Duodenal mucosa (tissue), 2 donors: ENCODE measurements at regions not wholly inside any gene's neighbourhood (a gene's known extent, or its start where the extent isn't known, plus 50 kb on each side); places are given as distances from the start of the nearest gene placed in this dataset.

Source experiments
- H3K27ac ChIP-seq: one replicate; pipeline ENCODE4 v1.7.0; 2013; ENCODE audit warnings: low read depth, low read length
- H3K27me3 ChIP-seq, 2 donors: one replicate each; pipeline ENCODE4 v1.7.0; 2013; ENCODE audit warnings: low read length in 2 of 2, control low read depth in 1 of 2; ENCODE audit not compliant: insufficient read depth in 2 of 2, control insufficient read depth in 1 of 2
- H3K36me3 ChIP-seq, 2 donors: one replicate each; pipeline ENCODE4 v1.7.0; 2013; ENCODE audit warnings: low read length in 2 of 2, control low read depth in 1 of 2; ENCODE audit not compliant: insufficient read depth in 2 of 2, control insufficient read depth in 1 of 2
- H3K4me1 ChIP-seq, 2 donors: one replicate each; pipeline ENCODE4 v1.7.0; 2013; ENCODE audit warnings: low read length in 2 of 2, control low read depth in 1 of 2; ENCODE audit not compliant: insufficient read depth in 2 of 2, control insufficient read depth in 1 of 2
- H3K4me3 ChIP-seq, 2 donors: one replicate each; pipeline ENCODE4 v1.7.0; 2013; ENCODE audit warnings: low read length in 2 of 2, low read depth in 1 of 2
- H3K9ac ChIP-seq, 2 donors: one replicate each; pipeline ENCODE4 v1.7.0; 2013; ENCODE audit warnings: low read length in 2 of 2, low read depth in 1 of 2
- H3K9me3 ChIP-seq, 2 donors: one replicate each; pipeline ENCODE4 v1.7.0; 2013; ENCODE audit warnings: low read length in 2 of 2, control low read depth in 1 of 2; ENCODE audit not compliant: control insufficient read depth in 1 of 2

DNA sequence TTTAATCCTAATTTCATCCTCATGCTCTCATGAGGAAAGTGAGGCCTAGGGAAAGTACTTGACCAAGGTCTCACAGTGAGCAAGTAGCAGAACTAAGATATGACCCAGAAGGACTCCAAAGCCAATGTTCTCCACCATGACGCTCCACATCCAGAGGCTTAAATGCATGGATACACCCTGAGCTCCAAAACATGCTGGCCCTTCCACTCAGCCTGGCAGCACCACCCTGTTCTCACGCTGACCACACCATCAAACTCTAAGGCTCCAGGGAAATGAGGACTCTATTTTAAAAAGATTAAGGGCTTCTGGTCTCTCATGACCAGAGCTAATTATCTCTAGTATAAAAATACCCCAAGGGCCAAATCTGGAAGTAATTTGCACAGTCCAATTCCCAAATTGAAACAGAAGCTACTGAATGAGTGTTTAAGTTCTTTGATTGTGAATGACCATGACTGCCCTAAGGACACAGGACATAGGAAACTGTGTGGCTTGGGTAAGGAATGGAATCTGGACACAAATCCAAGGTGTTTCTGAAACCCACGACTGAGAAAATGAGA, 71.1 kb upstream of the ABLIM1 start:
- Histone ChIP-seq H3K4me3 (no peak overlapping the region), H3K9me3 (no peaks in the 10 kb centered on the region), H3K27ac (no peak overlapping the region), H3K27me3 (no peaks in the 10 kb centered on the region), H3K9ac (no peak overlapping the region), H3K36me3 (no peaks in the 10 kb centered on the region), H3K4me1 (peaks cover 0 to 13% of the 10 kb centered on the region in 2 donors)

- H3K9me3 ChIP-seq = no peaks in the 10 kb centered on the region
- no peak overlapping the region for H3K27ac ChIP-seq
- no peaks in the 10 kb centered on the region for H3K36me3 ChIP-seq
- H3K9ac ChIP-seq = no peak overlapping the region
- peaks cover 0 to 13% of the 10 kb centered on the region in 2 donors for H3K4me1 ChIP-seq
- H3K4me3 ChIP-seq = no peak overlapping the region
- H3K27me3 ChIP-seq = no peaks in the 10 kb centered on the region
Observed at GRCh38 chr10:114730291-114730690, 72.2 kb upstream of the ABLIM1 start.

- no peak overlapping the region for H3K27ac ChIP-seq
- H3K9me3 ChIP-seq = no peaks in the 10 kb centered on the region
- H3K4me1 ChIP-seq = peaks cover 0 to 6% of the 10 kb centered on the region in 2 donors
- no peak overlapping the region for H3K9ac ChIP-seq
- no peaks in the 10 kb centered on the region for H3K27me3 ChIP-seq
- no peaks in the 10 kb centered on the region for H3K36me3 ChIP-seq
- H3K4me3 ChIP-seq = no peak overlapping the region
Observed at GRCh38 chr10:114732931-114733330, 74.9 kb upstream of the ABLIM1 start.

- Histone ChIP-seq H3K4me1 (peaks cover 0 to 6% of the 10 kb centered on the region in 2 donors), H3K9ac (no peak overlapping the region), H3K27me3 (no peaks in the 10 kb centered on the region), H3K27ac (no peak overlapping the region), H3K9me3 (no peaks in the 10 kb centered on the region), H3K36me3 (no peaks in the 10 kb centered on the region), H3K4me3 (no peak overlapping the region)
Observed at GRCh38 chr10:114735946-114736345, 77.9 kb upstream of the ABLIM1 start.

DNA sequence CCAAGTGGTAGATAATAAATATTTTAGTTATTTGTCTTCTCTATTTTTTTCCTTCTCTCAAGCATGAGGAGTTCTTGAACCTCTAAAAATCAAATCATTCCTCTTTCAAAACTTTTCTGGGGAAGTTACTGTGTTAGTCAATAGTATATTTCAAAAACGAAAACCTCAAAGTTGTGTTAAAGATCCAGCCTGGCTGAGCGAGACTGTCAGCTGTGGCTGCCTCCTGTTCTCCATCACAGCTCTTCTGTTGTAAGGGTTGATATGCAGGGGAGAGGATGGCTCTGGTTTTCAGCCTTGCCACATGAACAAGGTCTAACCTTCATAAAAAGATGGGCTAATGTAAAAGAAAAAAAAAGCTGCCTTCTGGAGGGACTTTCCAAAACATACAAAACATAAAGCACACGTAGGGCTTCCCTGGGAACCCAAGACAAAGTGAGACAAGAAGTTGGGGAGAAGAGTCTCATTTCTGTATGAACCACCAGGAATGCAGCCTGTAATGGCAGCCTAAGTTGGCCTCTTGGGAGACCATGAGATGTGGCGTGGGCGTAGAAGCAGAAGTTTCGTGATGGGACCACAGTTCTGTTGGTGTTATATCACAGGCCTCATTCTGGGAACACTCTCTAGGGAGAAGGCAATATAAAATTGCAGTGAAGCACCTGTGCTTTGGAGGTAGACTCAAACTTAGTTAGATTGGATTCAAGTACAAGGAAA, 77.9 kb upstream of the FHIP2A start:
- Histone ChIP-seq H3K4me3 (no peak overlapping the region), H3K36me3 (no peaks in the 10 kb centered on the region), H3K27me3 (peaks cover 0 to 2% of the 10 kb centered on the region in 2 donors), H3K9ac (no peak overlapping the region), H3K9me3 (no peaks in the 10 kb centered on the region), H3K4me1 (no peaks in the 10 kb centered on the region), H3K27ac (no peak overlapping the region)

GRCh38 chr10:114746531-114746930, 75.0 kb upstream of the FHIP2A start:
- Histone ChIP-seq H3K27me3 (peaks cover 0 to 2% of the 10 kb centered on the region in 2 donors), H3K27ac (no peak overlapping the region), H3K4me1 (peaks cover 0 to 3% of the 10 kb centered on the region in 2 donors), H3K9me3 (no peaks in the 10 kb centered on the region), H3K9ac (no peak overlapping the region), H3K36me3 (no peaks in the 10 kb centered on the region), H3K4me3 (no peak overlapping the region)

DNA sequence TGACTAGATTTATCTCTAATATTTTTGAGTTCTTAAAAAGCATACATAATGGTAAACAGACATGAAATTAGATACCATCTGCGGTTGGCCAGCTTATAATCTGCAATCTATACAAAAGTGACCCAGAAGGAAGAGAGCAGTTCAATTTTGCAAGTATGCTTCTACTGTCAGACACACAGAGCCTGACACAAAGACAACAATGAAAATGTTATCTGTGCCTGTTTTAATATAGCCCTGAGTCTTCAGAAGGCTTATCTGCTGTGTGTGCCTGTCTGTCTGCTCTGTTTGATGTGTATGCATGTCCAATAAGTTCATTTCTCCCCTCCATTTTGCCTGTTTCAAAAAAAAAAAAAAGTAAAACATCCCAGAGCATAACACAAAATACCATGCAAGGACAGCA, 73.3 kb upstream of the FHIP2A start:
- H3K27ac ChIP-seq = no peak overlapping the region
- peaks cover 0 to 3% of the 10 kb centered on the region in 2 donors for H3K4me1 ChIP-seq

DNA sequence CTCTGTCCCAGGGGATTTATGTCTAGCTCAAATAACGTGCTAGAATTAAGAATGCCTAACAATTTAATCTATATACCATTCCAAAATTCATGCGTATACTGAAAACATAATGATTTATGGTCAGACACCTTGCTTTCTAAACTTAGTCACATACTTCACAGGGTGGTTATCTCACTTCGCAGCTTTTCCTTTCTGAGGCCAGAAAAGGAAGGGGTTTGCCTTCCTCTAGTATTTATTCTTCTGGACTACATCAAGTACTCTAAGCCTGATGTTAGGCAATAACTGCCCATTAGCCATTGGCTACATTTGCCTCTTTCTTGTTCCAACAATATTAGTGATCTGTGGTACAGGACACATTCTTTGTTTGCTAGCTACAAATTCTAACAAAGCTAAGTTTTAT, 72.6 kb upstream of the FHIP2A start:
- no peaks in the 10 kb centered on the region for H3K36me3 ChIP-seq
- H3K4me1 ChIP-seq = peaks cover 0 to 3% of the 10 kb centered on the region in 2 donors
- peaks cover 0 to 2% of the 10 kb centered on the region in 2 donors for H3K27me3 ChIP-seq
- H3K4me3 ChIP-seq = no peak overlapping the region
- no peak overlapping the region for H3K27ac ChIP-seq
- no peaks in the 10 kb centered on the region for H3K9me3 ChIP-seq
- no peak overlapping the region for H3K9ac ChIP-seq

More for the DNA sequence above, 73.3 kb upstream of the FHIP2A start:
- no peaks in the 10 kb centered on the region for H3K36me3 ChIP-seq
- H3K4me3 ChIP-seq = no peak overlapping the region
- H3K27me3 ChIP-seq = peaks cover 0 to 2% of the 10 kb centered on the region in 2 donors
- no peaks in the 10 kb centered on the region for H3K9me3 ChIP-seq
- H3K9ac ChIP-seq = no peak overlapping the region

- Histone ChIP-seq H3K4me3 (no peak overlapping the region), H3K9ac (no peak overlapping the region), H3K27ac (no peak overlapping the region), H3K36me3 (no peaks in the 10 kb centered on the region), H3K9me3 (no peaks in the 10 kb centered on the region), H3K27me3 (peaks cover 0 to 2% of the 10 kb centered on the region in 2 donors), H3K4me1 (peaks cover 0 to 4% of the 10 kb centered on the region in 2 donors)
Observed at GRCh38 chr10:114749510-114749909, 72.1 kb upstream of the FHIP2A start.

GRCh38 chr10:114751856-114752255, 69.7 kb upstream of the FHIP2A start:
- Histone ChIP-seq H3K36me3 (no peaks in the 10 kb centered on the region), H3K4me1 (peaks cover 7 to 16% of the 10 kb centered on the region in 2 donors), H3K9ac (no peak overlapping the region), H3K9me3 (no peaks in the 10 kb centered on the region), H3K4me3 (no peak overlapping the region), H3K27me3 (peaks cover 0 to 2% of the 10 kb centered on the region in 2 donors), H3K27ac (no peak overlapping the region)
